OCI-LY1 (cell line): ENCODE measurements at regions not wholly inside any gene's neighbourhood (a gene's known extent, or its start where the extent isn't known, plus 50 kb on each side); places are given as distances from the start of the nearest gene placed in this dataset.

Experiments
- H2AFZ ChIP-seq: fragments of 200-600 bp; sonication (generic), shearing (Covaris generic); 2 replicates; pipeline ENCODE4 v1.6.0; 2014; ENCODE audit warnings: antibody characterized with exemption, mild to moderate bottlenecking, low read length
- H3F3A ChIP-seq: fragments of 200-600 bp; sonication (generic), shearing (Covaris generic); 2 replicates; pipeline ENCODE4 v1.6.0; 2014; ENCODE audit warnings: mild to moderate bottlenecking, antibody characterized with exemption, low read length, moderate library complexity; ENCODE audit not compliant: insufficient read depth
- H3K27ac ChIP-seq: fragments of 200-600 bp; sonication (generic); 2 replicates; pipeline ENCODE4 v1.5.1; 2014; ENCODE audit warnings: low read length, mixed run types, mild to moderate bottlenecking, low read depth; ENCODE audit not compliant: poor library complexity, severe bottlenecking
- H3K27me3 ChIP-seq: fragments of 200-600 bp; sonication (generic); 2 replicates; pipeline ENCODE4 v1.6.0; 2014; ENCODE audit warnings: antibody characterized with exemption, mild to moderate bottlenecking, low read length, moderate library complexity; ENCODE audit not compliant: insufficient read depth
- H3K36me3 ChIP-seq: fragments of 200-600 bp; sonication (generic); 2 replicates; pipeline ENCODE4 v1.6.1; 2014; ENCODE audit warnings: mild to moderate bottlenecking, antibody characterized with exemption, low read length, moderate library complexity, mixed read lengths; ENCODE audit not compliant: insufficient read depth
- H3K4me1 ChIP-seq: fragments of 200-600 bp; sonication (generic); 2 replicates; pipeline ENCODE4 v1.5.1; 2014; ENCODE audit warnings: mild to moderate bottlenecking, low read length, moderate library complexity; ENCODE audit not compliant: insufficient read depth, severe bottlenecking
- H3K4me2 ChIP-seq: fragments of 200-600 bp; sonication (generic), shearing (Covaris generic); 2 replicates; pipeline ENCODE4 v1.6.1; 2014; ENCODE audit warnings: low read length
- H3K4me3 ChIP-seq: fragments of 200-600 bp; sonication (generic); 2 replicates; pipeline ENCODE4 v1.5.1; 2014; ENCODE audit warnings: low read length, low read depth, mild to moderate bottlenecking, mixed read lengths; ENCODE audit not compliant: poor library complexity, severe bottlenecking
- H3K79me2 ChIP-seq: fragments of 200-600 bp; shearing (Covaris generic); 2 replicates; pipeline ENCODE4 v1.6.1; 2016; ENCODE audit warnings: mixed run types, low read length, mixed read lengths; ENCODE audit not compliant: insufficient read depth
- H3K9ac ChIP-seq: fragments of 200-600 bp; sonication (generic), shearing (Covaris generic); 2 replicates; pipeline ENCODE4 v1.6.1; 2014; ENCODE audit warnings: mild to moderate bottlenecking, low read length, mixed read lengths
- H3K9me2 ChIP-seq: fragments of 200-600 bp; sonication (generic), shearing (Covaris generic); 2 replicates; pipeline ENCODE4 v1.6.1; 2014; ENCODE audit warnings: low read depth, mild to moderate bottlenecking, low read length, mixed read lengths
- H3K9me3 ChIP-seq: fragments of 200-600 bp; shearing (Covaris generic); 2 replicates; pipeline ENCODE4 v1.6.1; 2014; ENCODE audit warnings: low read length, mixed read lengths
- H4K20me1 ChIP-seq: fragments of 200-600 bp; sonication (generic), shearing (Covaris generic); 2 replicates; pipeline ENCODE4 v1.6.0; 2016; ENCODE audit warnings: mild to moderate bottlenecking, low read length; ENCODE audit not compliant: insufficient read depth
- EZH2 ChIP-seq: fragments of 200-600 bp; sonication (generic), shearing (Covaris generic); IDR thresholded peaks from 2 replicates; pipeline ENCODE4 v1.8.0; 2017; ENCODE audit warnings: borderline replicate concordance, mixed run types, mild to moderate bottlenecking, antibody characterized with exemption, low read length, moderate library complexity, mixed read lengths
- TF ChIP-seq, protein P1 (sequence below): fragments of 200-600 bp; sonication (generic), shearing (Covaris generic); IDR thresholded peaks from 2 replicates; pipeline ENCODE4 v1.5.1; 2017; ENCODE audit warnings: mild to moderate bottlenecking, antibody characterized with exemption, low read length, moderate library complexity, mixed read lengths

DNA sequence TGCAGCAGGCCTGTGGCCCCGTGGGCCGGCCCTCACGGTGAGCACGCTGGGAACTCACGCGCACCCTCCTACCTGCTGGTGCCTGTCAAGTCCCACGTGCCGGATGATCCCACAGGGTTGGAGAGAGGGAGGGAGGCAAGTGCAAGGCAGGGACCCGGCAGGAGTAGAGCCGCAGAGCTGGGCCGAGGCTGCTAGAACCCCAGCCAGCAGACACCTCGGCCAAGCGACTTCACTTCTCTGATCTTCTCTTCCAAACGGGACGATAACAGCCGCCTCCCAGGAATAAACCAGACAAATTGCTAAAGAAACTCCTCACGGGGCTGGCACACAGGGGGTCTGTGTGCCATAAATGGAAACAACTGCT lies 1232.8 kb downstream of the TBC1D22A start:
- H3K9ac ChIP-seq, result peak overlapping the region; percentile 63; the same call in 1 of the 2 replicates
- H3K27me3 ChIP-seq, result no peaks in the 10 kb centered on the region
- no peaks in the 10 kb centered on the region; the same call in none of the 2 replicates for H3F3A ChIP-seq
- H3K4me1 ChIP-seq, result peaks cover 43% of the 10 kb centered on the region
- TF ChIP-seq, protein P1, sequence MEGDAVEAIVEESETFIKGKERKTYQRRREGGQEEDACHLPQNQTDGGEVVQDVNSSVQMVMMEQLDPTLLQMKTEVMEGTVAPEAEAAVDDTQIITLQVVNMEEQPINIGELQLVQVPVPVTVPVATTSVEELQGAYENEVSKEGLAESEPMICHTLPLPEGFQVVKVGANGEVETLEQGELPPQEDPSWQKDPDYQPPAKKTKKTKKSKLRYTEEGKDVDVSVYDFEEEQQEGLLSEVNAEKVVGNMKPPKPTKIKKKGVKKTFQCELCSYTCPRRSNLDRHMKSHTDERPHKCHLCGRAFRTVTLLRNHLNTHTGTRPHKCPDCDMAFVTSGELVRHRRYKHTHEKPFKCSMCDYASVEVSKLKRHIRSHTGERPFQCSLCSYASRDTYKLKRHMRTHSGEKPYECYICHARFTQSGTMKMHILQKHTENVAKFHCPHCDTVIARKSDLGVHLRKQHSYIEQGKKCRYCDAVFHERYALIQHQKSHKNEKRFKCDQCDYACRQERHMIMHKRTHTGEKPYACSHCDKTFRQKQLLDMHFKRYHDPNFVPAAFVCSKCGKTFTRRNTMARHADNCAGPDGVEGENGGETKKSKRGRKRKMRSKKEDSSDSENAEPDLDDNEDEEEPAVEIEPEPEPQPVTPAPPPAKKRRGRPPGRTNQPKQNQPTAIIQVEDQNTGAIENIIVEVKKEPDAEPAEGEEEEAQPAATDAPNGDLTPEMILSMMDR, result no peak
- TF ChIP-seq EZH2, result no peak
- H3K79me2 ChIP-seq, result no peaks in the 10 kb centered on the region
- no peaks in the 10 kb centered on the region for H3K9me2 ChIP-seq
- no peaks in the 10 kb centered on the region for H3K9me3 ChIP-seq
- H3K4me3 ChIP-seq, result no peak overlapping the region
- no peaks in the 10 kb centered on the region; the same call in 1 of the 2 replicates for H3K36me3 ChIP-seq
- H4K20me1 ChIP-seq, result no peaks in the 10 kb centered on the region
- H2AFZ ChIP-seq, result no peak overlapping the region
- peak overlapping the region; percentile 99 for H3K27ac ChIP-seq
- H3K4me2 ChIP-seq, result no peak overlapping the region

DNA sequence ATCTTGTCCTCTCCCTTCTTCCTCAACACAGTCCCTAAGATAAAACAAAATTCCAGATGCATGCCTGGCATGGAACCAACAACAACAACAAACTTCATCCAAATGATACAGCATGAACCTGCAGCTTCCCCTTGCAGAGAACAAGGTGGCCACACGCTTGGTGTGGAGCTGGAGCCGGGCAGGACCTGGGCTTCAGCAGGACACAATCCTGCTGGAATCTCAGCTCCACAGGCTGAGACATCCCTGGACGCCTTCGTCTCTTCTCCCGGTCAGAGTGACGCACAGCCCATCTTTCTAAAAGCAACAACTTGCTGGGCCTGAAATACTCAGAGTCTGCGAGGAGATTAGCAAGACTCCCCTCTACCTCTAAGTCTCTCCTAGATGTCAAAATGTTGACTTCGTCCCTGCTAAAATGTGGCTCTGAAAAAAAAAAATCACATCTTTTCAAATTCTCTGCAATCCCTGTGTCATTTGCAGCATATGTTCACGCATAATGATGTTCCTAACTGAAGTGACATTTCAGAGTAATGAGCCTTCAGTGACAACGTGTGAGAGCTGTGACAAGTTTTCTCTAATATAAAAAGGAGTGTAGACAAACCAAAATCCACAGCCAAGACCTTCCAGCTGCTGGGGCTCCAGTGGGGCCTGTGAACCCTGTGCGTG lies 1232.3 kb downstream of the TBC1D22A start:
- no peak overlapping the region for H2AFZ ChIP-seq
- no peaks in the 10 kb centered on the region for H4K20me1 ChIP-seq
- peaks cover 48% of the 10 kb centered on the region for H3K4me1 ChIP-seq
- no peaks in the 10 kb centered on the region for H3K9me2 ChIP-seq
- TF ChIP-seq EZH2, result no peak
- TF ChIP-seq, protein P1, result no peak
- H3K4me3 ChIP-seq, result no peak overlapping the region
- no peaks in the 10 kb centered on the region for H3K9me3 ChIP-seq
- no peaks in the 10 kb centered on the region for H3K79me2 ChIP-seq
- H3K27ac ChIP-seq, result peak overlapping the region; percentile 99
- no peak overlapping the region for H3K4me2 ChIP-seq
- peak overlapping the region; percentile 3; the same call in 1 of the 2 replicates for H3K9ac ChIP-seq
- no peaks in the 10 kb centered on the region; the same call in none of the 2 replicates for H3F3A ChIP-seq
- H3K27me3 ChIP-seq, result no peaks in the 10 kb centered on the region
- H3K36me3 ChIP-seq, result no peaks in the 10 kb centered on the region; the same call in 1 of the 2 replicates

- TF ChIP-seq, protein P1, result no peak
- no peak for TF ChIP-seq EZH2
- Histone ChIP-seq H3K9ac (no peak overlapping the region), H3K9me3 (no peaks in the 10 kb centered on the region), H4K20me1 (no peaks in the 10 kb centered on the region), H3K79me2 (no peaks in the 10 kb centered on the region), H3K4me3 (no peak overlapping the region), H3K4me2 (no peak overlapping the region), H3F3A (no peaks in the 10 kb centered on the region; the same call in none of the 2 replicates), H3K27ac (peak overlapping the region; percentile 99), H3K4me1 (peaks cover 51% of the 10 kb centered on the region), H3K27me3 (no peaks in the 10 kb centered on the region), H3K9me2 (no peaks in the 10 kb centered on the region), H3K36me3 (no peaks in the 10 kb centered on the region; the same call in 1 of the 2 replicates), H2AFZ (no peak overlapping the region)
Observed at GRCh38 chr22:47994045-47994444, 1231.6 kb downstream of the TBC1D22A start.
